Tibial artery (tissue), 4 donors: ENCODE measurements at regions not wholly inside any gene's neighbourhood (a gene's known extent, or its start where the extent isn't known, plus 50 kb on each side); places are given as distances from the start of the nearest gene placed in this dataset.
"Not testable (repeated sequence)": the region's sequence is repeated elsewhere in the genome, so short reads cannot be mapped to it uniquely, and the experiment has no call there.

ENCODE experiments used
- DNase-seq, 2 donors: peaks; one replicate each; pipeline ENCODE4 v3.0.0-alpha.2; 2019
- H3K27ac ChIP-seq, 2 donors: fragments of 200-600 bp; sonication (generic) in 1 of 2; 1 replicate in 1 of 2; 2 replicates in 1 of 2; pipeline ENCODE4 v1.5.1; 2018 to 2019; ENCODE audit warnings: mild to moderate bottlenecking in 1 of 2
- H3K27me3 ChIP-seq, 2 donors: fragments of 200-600 bp; sonication (generic) in 1 of 2; one replicate each; pipeline versions ENCODE4 v1.5.1 to v1.6.0; 2016 to 2019
- H3K36me3 ChIP-seq, 3 donors: fragments of 200-600 bp; sonication (generic) in 2 of 3; one replicate each; pipeline ENCODE4 v1.5.1; 2016 to 2019; ENCODE audit warnings: mild to moderate bottlenecking in 2 of 3
- H3K4me1 ChIP-seq, 4 donors: fragments of 200-600 bp; sonication (generic) in 2 of 4; 1 replicate in 3 of 4; 2 replicates in 1 of 4; pipeline ENCODE4 v1.5.1; 2016 to 2019
- H3K4me3 ChIP-seq, 2 donors: fragments of 200-600 bp; sonication (generic) in 1 of 2; 1 replicate in 1 of 2; 2 replicates in 1 of 2; pipeline ENCODE4 v1.5.1; 2018 to 2019; ENCODE audit warnings: mild to moderate bottlenecking in 2 of 2
- H3K9me3 ChIP-seq, 3 donors: fragments of 200-600 bp; sonication (generic) in 1 of 3; one replicate each; pipeline ENCODE4 v1.5.1; 2016 to 2019
- intact Hi-C: fragments of 100-400 bp; cut with DNase I; formaldehyde crosslinking; loops from one replicate; pipeline ENCODE4 v1.15.0; 2023; ENCODE audit warnings: low total_unique reads
- TF ChIP-seq, protein P1 (sequence below), 2 experiments: fragments of 200-600 bp in 1 of 2; fragments of 450-650 bp in 1 of 2; IDR thresholded peaks; one replicate each; pipeline ENCODE4 v1.5.1; 2017 to 2019; ENCODE audit warnings: antibody characterized with exemption in 2 of 2, mild to moderate bottlenecking in 1 of 2, moderate library complexity in 1 of 2

DNA sequence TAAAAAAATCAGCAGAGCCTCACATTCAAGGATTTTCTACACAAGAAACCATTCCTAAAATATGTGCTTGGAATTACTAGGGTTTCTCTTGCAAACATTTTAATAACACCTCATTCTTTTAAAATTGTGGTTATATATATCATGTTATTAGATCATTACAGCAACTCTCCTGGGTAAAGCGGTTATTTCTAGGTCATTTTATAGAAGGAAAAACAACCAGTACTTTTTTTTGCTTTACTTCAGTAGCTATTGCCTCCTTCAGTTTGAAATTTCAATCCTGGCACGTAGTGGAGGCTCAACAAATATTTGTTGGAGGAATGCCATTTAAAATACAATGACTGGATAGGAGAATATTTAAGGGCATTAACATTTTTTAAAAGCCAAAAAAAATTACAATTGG lies 220.6 kb downstream of the CDRT15L2 start:
- Histone ChIP-seq H3K4me1 (no peaks in the 10 kb centered on the region), H3K27ac (no peak overlapping the region), H3K36me3 (no peaks in the 10 kb centered on the region), H3K4me3 (no peak overlapping the region), H3K27me3 (no peaks in the 10 kb centered on the region), H3K9me3 (no peaks in the 10 kb centered on the region)
- TF ChIP-seq, protein P1, sequence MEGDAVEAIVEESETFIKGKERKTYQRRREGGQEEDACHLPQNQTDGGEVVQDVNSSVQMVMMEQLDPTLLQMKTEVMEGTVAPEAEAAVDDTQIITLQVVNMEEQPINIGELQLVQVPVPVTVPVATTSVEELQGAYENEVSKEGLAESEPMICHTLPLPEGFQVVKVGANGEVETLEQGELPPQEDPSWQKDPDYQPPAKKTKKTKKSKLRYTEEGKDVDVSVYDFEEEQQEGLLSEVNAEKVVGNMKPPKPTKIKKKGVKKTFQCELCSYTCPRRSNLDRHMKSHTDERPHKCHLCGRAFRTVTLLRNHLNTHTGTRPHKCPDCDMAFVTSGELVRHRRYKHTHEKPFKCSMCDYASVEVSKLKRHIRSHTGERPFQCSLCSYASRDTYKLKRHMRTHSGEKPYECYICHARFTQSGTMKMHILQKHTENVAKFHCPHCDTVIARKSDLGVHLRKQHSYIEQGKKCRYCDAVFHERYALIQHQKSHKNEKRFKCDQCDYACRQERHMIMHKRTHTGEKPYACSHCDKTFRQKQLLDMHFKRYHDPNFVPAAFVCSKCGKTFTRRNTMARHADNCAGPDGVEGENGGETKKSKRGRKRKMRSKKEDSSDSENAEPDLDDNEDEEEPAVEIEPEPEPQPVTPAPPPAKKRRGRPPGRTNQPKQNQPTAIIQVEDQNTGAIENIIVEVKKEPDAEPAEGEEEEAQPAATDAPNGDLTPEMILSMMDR (IDR thresholded peaks at IDR 0.05) = no peak
- DNase-seq = no peak
- intact Hi-C loops = loop anchor here (10.0 kb wide), 1 partner anchor 195 kb away; no protein-coding TSS in a partner anchor

DNA sequence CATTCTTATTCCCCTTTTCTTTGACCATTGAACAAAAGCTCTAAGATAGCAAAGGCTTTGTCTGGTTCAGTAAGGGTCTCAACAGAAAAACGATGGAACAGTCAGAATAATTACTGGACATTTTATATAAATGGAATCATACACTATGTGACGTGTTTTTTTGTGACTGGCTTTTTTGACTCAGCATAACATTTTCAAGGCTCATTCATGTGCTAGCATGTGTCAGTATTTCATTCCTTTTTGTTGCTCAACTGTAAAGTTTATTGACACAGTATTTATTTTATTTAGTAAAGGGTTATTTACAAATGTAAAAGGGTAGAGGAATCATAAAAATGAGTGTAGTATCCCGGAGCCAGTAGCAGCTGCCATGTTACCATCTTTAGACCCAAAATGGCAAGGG lies 226.2 kb downstream of the CDRT15L2 start:
- intact Hi-C loops = loop anchor here (10.0 kb wide), 1 partner anchor 189 kb away; no protein-coding TSS in a partner anchor

DNA sequence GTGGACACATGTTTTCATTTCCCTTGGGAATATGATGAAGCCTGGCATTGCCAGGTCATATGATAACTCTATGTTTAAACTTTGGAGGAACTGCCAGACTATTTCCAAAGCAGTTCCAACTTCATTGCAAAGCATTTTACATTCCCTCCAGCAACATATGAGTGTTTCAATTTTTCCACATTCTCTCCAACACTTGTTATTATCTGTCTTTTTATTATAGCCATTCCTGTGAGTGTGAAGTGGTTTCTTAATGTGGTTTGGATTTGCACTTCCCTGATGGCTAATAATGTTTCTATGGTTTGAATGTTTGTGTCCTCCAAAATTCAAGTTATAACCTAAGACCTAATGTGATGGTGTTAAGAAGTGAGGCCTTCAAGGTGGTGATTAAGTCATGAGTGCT lies 228.0 kb downstream of the CDRT15L2 start:
- H3K9me3 ChIP-seq, H3K4me3 ChIP-seq, H3K4me1 ChIP-seq, H3K27me3 ChIP-seq, DNase-seq, H3K36me3 ChIP-seq, H3K27ac ChIP-seq: not testable (repeated sequence)
- intact Hi-C loops = loop anchor here (10.0 kb wide), 1 partner anchor 187 kb away; no protein-coding TSS in a partner anchor

More for the DNA sequence above, 226.2 kb downstream of the CDRT15L2 start:
- no peaks in the 10 kb centered on the region for H3K27me3 ChIP-seq
- no peaks in the 10 kb centered on the region for H3K36me3 ChIP-seq
- H3K9me3 ChIP-seq = peaks cover 0 to 8% (median 0%) of the 10 kb centered on the region in 3 donors
- H3K4me1 ChIP-seq = no peaks in the 10 kb centered on the region
- no peak overlapping the region for H3K4me3 ChIP-seq
- no peak overlapping the region for H3K27ac ChIP-seq
- TF ChIP-seq, protein P1 (IDR thresholded peaks at IDR 0.05) = no peak
- no peak for DNase-seq

GRCh38 chr17:20815410-20815809 lies 227.4 kb downstream of the USP22 start:
- H3K4me1 ChIP-seq, intact Hi-C loops: not testable (repeated sequence)

DNA sequence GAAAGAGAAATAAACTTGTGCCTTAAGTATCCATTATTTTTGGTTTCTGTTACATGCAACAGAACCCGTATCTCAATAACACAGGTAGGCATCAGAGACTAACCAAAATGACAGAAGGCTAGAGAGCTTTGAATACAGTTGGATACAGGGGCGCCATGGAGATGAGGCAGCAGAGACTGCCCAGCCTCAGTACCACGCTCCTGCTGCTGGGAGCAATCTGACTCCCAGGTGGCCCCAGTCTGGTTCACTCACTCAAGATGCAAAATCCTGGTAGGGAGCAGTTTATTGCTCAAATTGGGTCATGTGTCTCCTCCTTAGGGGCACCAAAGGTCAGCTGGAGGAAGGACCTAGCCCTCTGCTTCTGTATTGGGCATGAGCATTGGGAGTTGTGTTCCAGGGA lies 218.9 kb downstream of the USP22 start:
- Histone ChIP-seq H3K4me1 (no peaks in the 10 kb centered on the region), H3K27ac (no peak overlapping the region), H3K27me3 (peaks cover 0 to 2% of the 10 kb centered on the region in 2 donors), H3K4me3 (no peak overlapping the region), H3K36me3 (no peaks in the 10 kb centered on the region), H3K9me3 (no peaks in the 10 kb centered on the region)
- intact Hi-C loops = no loop called here
- DNase-seq = no peak
- TF ChIP-seq, protein P1 (IDR thresholded peaks at IDR 0.05) = no peak

More at GRCh38 chr17:20815410-20815809, 227.4 kb downstream of the USP22 start:
- not testable (repeated sequence) for H3K27me3 ChIP-seq, H3K9me3 ChIP-seq, H3K4me3 ChIP-seq, H3K36me3 ChIP-seq, H3K27ac ChIP-seq, DNase-seq

- TF ChIP-seq, protein P1 (IDR thresholded peaks at IDR 0.05) = no peak
These were observed 217.3 kb downstream of the USP22 start for GRCh38 chr17:20825539-20825938.

GRCh38 chr17:20840453-20840852 lies 202.4 kb downstream of the USP22 start:
- H3K9me3 ChIP-seq, H3K27ac ChIP-seq, intact Hi-C loops, DNase-seq, H3K36me3 ChIP-seq: not testable (repeated sequence)
- peaks cover 0 to 21% of the 10 kb centered on the region in 2 donors for H3K27me3 ChIP-seq
- H3K4me1 ChIP-seq = peaks cover 0 to 15% (median 6%) of the 10 kb centered on the region in 4 donors
- peak overlapping the region in 1 of 2 donors; percentile 27 for H3K4me3 ChIP-seq

More at GRCh38 chr17:20825539-20825938, 217.3 kb downstream of the USP22 start:
- DNase-seq = no peak
- Histone ChIP-seq H3K36me3 (no peaks in the 10 kb centered on the region), H3K4me3 (no peak overlapping the region), H3K27me3 (no peaks in the 10 kb centered on the region), H3K27ac (no peak overlapping the region), H3K9me3 (no peaks in the 10 kb centered on the region), H3K4me1 (no peaks in the 10 kb centered on the region)
- intact Hi-C loops = no loop called here

- intact Hi-C loops, H3K27ac ChIP-seq, DNase-seq, H3K9me3 ChIP-seq, H3K36me3 ChIP-seq: not testable (repeated sequence)
- Histone ChIP-seq H3K27me3 (peaks cover 0 to 22% of the 10 kb centered on the region in 2 donors), H3K4me1 (peaks cover 0 to 15% (median 6%) of the 10 kb centered on the region in 4 donors), H3K4me3 (peak overlapping the region in 1 of 2 donors; percentile 27)
These were observed 201.6 kb downstream of the USP22 start for GRCh38 chr17:20840987-20841865.

DNA sequence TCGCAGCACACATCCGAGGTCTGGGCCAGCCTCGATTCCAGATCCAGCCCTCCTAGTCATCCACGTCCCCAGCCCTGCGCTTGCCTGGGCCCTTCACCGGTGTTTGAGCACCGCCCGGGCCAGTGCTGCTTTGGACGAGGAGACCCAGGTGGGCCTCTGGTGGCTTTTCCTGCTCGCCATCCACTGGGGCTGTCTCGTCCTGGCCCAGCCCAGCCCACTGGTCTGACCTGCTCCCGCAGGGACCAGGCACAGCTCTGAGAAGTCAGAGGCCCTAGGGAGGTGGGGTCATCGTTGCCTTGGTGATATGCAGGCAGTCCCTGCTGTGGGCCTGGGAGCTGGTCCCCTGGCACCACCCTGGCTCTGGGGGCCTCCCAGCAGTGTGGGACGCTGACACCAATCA lies 200.8 kb downstream of the USP22 start:
- peaks cover 0 to 25% of the 10 kb centered on the region in 2 donors for H3K27me3 ChIP-seq

GRCh38 chr17:20843261-20843660 lies 199.6 kb downstream of the USP22 start:
- intact Hi-C loops, DNase-seq, H3K27ac ChIP-seq, H3K9me3 ChIP-seq, H3K36me3 ChIP-seq: not testable (repeated sequence)
- peaks cover 0 to 15% (median 6%) of the 10 kb centered on the region in 4 donors for H3K4me1 ChIP-seq
- peak overlapping the region in 1 of 2 donors; percentile 10 for H3K4me3 ChIP-seq
- peaks cover 0 to 25% of the 10 kb centered on the region in 2 donors for H3K27me3 ChIP-seq

More for the DNA sequence above, 200.8 kb downstream of the USP22 start:
- H3K27ac ChIP-seq, H3K36me3 ChIP-seq, H3K9me3 ChIP-seq, H3K4me3 ChIP-seq, intact Hi-C loops, DNase-seq: not testable (repeated sequence)
- peaks cover 0 to 15% (median 6%) of the 10 kb centered on the region in 4 donors for H3K4me1 ChIP-seq
